IMR-90 (cell line): ENCODE measurements at regions not wholly inside any gene's neighbourhood (a gene's known extent, or its start where the extent isn't known, plus 50 kb on each side); places are given as distances from the start of the nearest gene placed in this dataset.
A peak's percentile ranks its signal among the peaks of the same experiment; 100 is the strongest.

Experiments
- ATAC-seq: fragments of 200-7000 bp; cut with Tn5 transposase; 2 replicates; pipeline ENCODE4 v1.9.1; 2020; ENCODE audit warnings: low read depth, mild to moderate bottlenecking, moderate library complexity
- BruUV-seq: library from RNA; stranded (reverse); fragments of 400-500 nt; replicated peaks from 2 replicates; lab custom pipeline; 2021; lab: Mats Ljungman, UMichigan
- CTCF ChIA-PET: fragments of 300-600 bp; formaldehyde crosslinking; extraction: SDS; loops from one replicate; lab custom pipeline; 2021; ENCODE audit warnings: antibody characterized with exemption; lab: Yijun Ruan, JAX
- POLR2A ChIA-PET: fragments of 300-600 bp; sonication (Branson Sonifier 250); formaldehyde crosslinking; loops from one replicate; lab custom pipeline; 2022; ENCODE audit warnings: antibody characterized with exemption; ENCODE audit not compliant: unreplicated experiment; lab: Charles Lee
- DNase-seq: peaks from one replicate; pipeline ENCODE4 v3.0.0; 2013
- H2AFZ ChIP-seq: replicated peaks from 2 replicates; pipeline ENCODE3; 2013; ENCODE audit warnings: low read length, mild to moderate bottlenecking; ENCODE audit not compliant: poor library complexity
- H2AK5ac ChIP-seq: 2 replicates; pipeline ENCODE4 v1.6.1; 2013; ENCODE audit warnings: low read depth, low read length, inconsistent platforms
- H2AK9ac ChIP-seq: replicated peaks from 2 replicates; pipeline ENCODE3; 2013; ENCODE audit warnings: mild to moderate bottlenecking, low read depth, low read length, moderate library complexity; ENCODE audit not compliant: poor library complexity
- H2BK120ac ChIP-seq: 2 replicates; pipeline ENCODE4 v1.6.1; 2013; ENCODE audit warnings: low read depth, low read length, inconsistent platforms
- H2BK15ac ChIP-seq: 3 replicates; pipeline ENCODE4 v1.6.1; 2013; ENCODE audit warnings: low read depth, low read length, inconsistent platforms
- H2BK20ac ChIP-seq: 2 replicates; pipeline ENCODE4 v1.6.1; 2013; ENCODE audit warnings: low read depth, mild to moderate bottlenecking, inconsistent platforms, low read length, moderate library complexity
- H2BK5ac ChIP-seq: 2 replicates; pipeline ENCODE4 v1.6.1; 2013; ENCODE audit warnings: mild to moderate bottlenecking, low read depth, low read length, inconsistent platforms; ENCODE audit not compliant: poor library complexity, severe bottlenecking
- H3K14ac ChIP-seq: replicated peaks from 2 replicates; pipeline ENCODE4 v1.6.1; 2013; ENCODE audit warnings: low read depth, low read length, inconsistent platforms
- H3K18ac ChIP-seq: 2 replicates; pipeline ENCODE4 v1.6.1; 2013; ENCODE audit warnings: low read depth, low read length, control low read depth
- H3K23ac ChIP-seq: 2 replicates; pipeline ENCODE4 v1.6.1; 2013; ENCODE audit warnings: low read depth, low read length, inconsistent platforms
- H3K27ac ChIP-seq: 2 replicates; pipeline ENCODE4 v1.5.1; 2013; ENCODE audit warnings: mild to moderate bottlenecking, control low read depth, low read length; ENCODE audit not compliant: insufficient read depth
- H3K27me3 ChIP-seq: 2 replicates; pipeline ENCODE4 v1.6.1; 2013; ENCODE audit warnings: low read length; ENCODE audit not compliant: control insufficient read depth, insufficient read depth
- H3K36me3 ChIP-seq: 2 replicates; pipeline ENCODE4 v1.6.1; 2013; ENCODE audit warnings: low read length, mixed read lengths; ENCODE audit not compliant: control insufficient read depth, insufficient read depth
- H3K4ac ChIP-seq: 2 replicates; pipeline ENCODE4 v1.6.1; 2013; ENCODE audit warnings: low read depth, low read length, inconsistent platforms
- H3K4me1 ChIP-seq: 2 replicates; pipeline ENCODE4 v1.6.1; 2013; ENCODE audit warnings: low read length, mixed read lengths; ENCODE audit not compliant: control insufficient read depth, insufficient read depth
- H3K4me2 ChIP-seq: 2 replicates; pipeline ENCODE4 v1.6.1; 2013; ENCODE audit warnings: low read depth, mild to moderate bottlenecking, control low read depth, low read length, moderate library complexity
- H3K4me3 ChIP-seq: 2 replicates; pipeline ENCODE4 v1.5.1; 2013; ENCODE audit warnings: low read depth, mild to moderate bottlenecking, control low read depth, low read length, moderate library complexity; ENCODE audit not compliant: insufficient read depth
- H3K56ac ChIP-seq: 2 replicates; pipeline ENCODE4 v1.6.1; 2013; ENCODE audit warnings: low read length, inconsistent platforms; ENCODE audit not compliant: insufficient read depth; ENCODE audit errors: extremely low read depth
- H3K79me1 ChIP-seq, 2 experiments: 2 replicates each; pipeline ENCODE4 v1.6.1; 2013; ENCODE audit warnings: low read length in 2 of 2, inconsistent platforms in 1 of 2, low read depth in 1 of 2
- H3K9ac ChIP-seq: 2 replicates; pipeline ENCODE4 v1.6.1; 2013; ENCODE audit warnings: low read depth, low read length, control low read depth
- H3K9me1 ChIP-seq: 2 replicates; pipeline ENCODE4 v1.6.1; 2013; ENCODE audit warnings: low read length, inconsistent platforms; ENCODE audit not compliant: insufficient read depth
- H3K9me3 ChIP-seq: 2 replicates; pipeline ENCODE4 v1.6.1; 2013; ENCODE audit warnings: low read length; ENCODE audit not compliant: control insufficient read depth, insufficient read depth
- H4K20me1 ChIP-seq: 2 replicates; pipeline ENCODE4 v1.6.1; 2013; ENCODE audit warnings: low read length, inconsistent platforms; ENCODE audit not compliant: insufficient read depth
- H4K5ac ChIP-seq: 2 replicates; pipeline ENCODE4 v1.6.1; 2013; ENCODE audit warnings: mild to moderate bottlenecking, low read depth, low read length, control low read depth
- H4K8ac ChIP-seq, 2 experiments: 2 replicates each; pipeline ENCODE4 v1.6.1; 2013; ENCODE audit warnings: low read depth in 2 of 2, low read length in 2 of 2, control low read depth in 1 of 2, inconsistent platforms in 1 of 2
- H4K91ac ChIP-seq: 2 replicates; pipeline ENCODE4 v1.6.1; 2013; ENCODE audit warnings: low read depth, low read length, inconsistent platforms; ENCODE audit not compliant: insufficient read depth
- CEBPB ChIP-seq: IDR thresholded peaks from 2 replicates; pipeline ENCODE4 v1.6.1; 2012; ENCODE audit warnings: low read depth, low read length, improper control_type of control experiment
- CTCF ChIP-seq: conservative IDR thresholded peaks from 2 replicates; pipeline ENCODE4 v1.5.1; 2012; ENCODE audit warnings: mild to moderate bottlenecking, low read depth, low read length, improper control_type of control experiment
- WGBS, 2 experiments: methylation state at CpG; one replicate each; pipeline versions ENCODE4 v1.1.5 to v1.1.7; 2013; ENCODE audit warnings: missing lambda C conversion rate in 2 of 2; ENCODE audit not compliant: insufficient read length in 1 of 2; ENCODE audit errors: extremely low coverage in 2 of 2; 5-methylcytosine and 5-hydroxymethylcytosine counted together
- dilution Hi-C: fragments of 300-500 bp; cut with HindIII; formaldehyde crosslinking; loops from one replicate; pipeline ENCODE4 v1.14.3; 2018; ENCODE audit warnings: low sequenced_read_pairs; ENCODE audit not compliant: unreplicated experiment
- in situ Hi-C: fragments of 300-500 bp; cut with MboI; formaldehyde crosslinking; loops from 3 replicates; pipeline ENCODE4 v1.14.3; 2019; ENCODE audit warnings: low sequenced_read_pairs, inconsistent platforms, mixed read lengths
- intact Hi-C: fragments of 100-400 bp; cut with micrococcal nuclease; formaldehyde crosslinking; loops from 2 replicates; pipeline ENCODE4 v1.10.0; 2022

GRCh38 chr5:96127538-96127937 lies 165.9 kb upstream of the ELL2 start:
- Histone ChIP-seq H2AK9ac (no peak overlapping the region), H3K4me3 (no peak overlapping the region), H3K27me3 (no peaks in the 10 kb centered on the region), H3K79me1 (no peaks in the 10 kb centered on the region), H3K9me3 (no peaks in the 10 kb centered on the region), H3K27ac (no peak overlapping the region), H3K14ac (no peak overlapping the region), H3K4me2 (no peak overlapping the region), H2BK15ac (peak overlapping the region; percentile 36; the same call in 1 of the 3 replicates), H4K5ac (no peak overlapping the region), H3K36me3 (no peaks in the 10 kb centered on the region), H4K20me1 (no peaks in the 10 kb centered on the region), H3K56ac (no peak overlapping the region), H3K9ac (no peak overlapping the region), H2BK5ac (no peak overlapping the region), H3K23ac (no peak overlapping the region), H2BK120ac (no peak overlapping the region), H3K4ac (no peak overlapping the region), H4K8ac (0 out of 4 replicates have a peak overlapping the region, but pooled peaks of 1 of the 2 experiments have one; percentile 20), H3K4me1 (peaks cover 9% of the 10 kb centered on the region), H2AFZ (no peak overlapping the region), H3K18ac (peak overlapping the region; percentile 29; the same call in 1 of the 2 replicates), H3K9me1 (no peaks in the 10 kb centered on the region), H2AK5ac (peak overlapping the region; percentile 78), H4K91ac (no peak overlapping the region), H2BK20ac (peak overlapping the region; percentile 47; the same call in 1 of the 2 replicates)
- CTCF ChIA-PET, result interaction anchor here (1.4 kb wide), 1 partner anchor 9 kb away, joined by 3 read pairs; no protein-coding TSS in a partner anchor
- POLR2A ChIA-PET, result no interaction called here
- in situ Hi-C loops, result no loop called here
- BruUV-seq, result no TSS peak
- no peak for ATAC-seq
- intact Hi-C loops, result no loop called here
- dilution Hi-C loops, result no loop called here
- no CpG with 5 or more reads among the region's 2 CpGs for WGBS, 2 experiments
- no peak for TF ChIP-seq CTCF
- TF ChIP-seq CEBPB, result no peak
- DNase-seq, result no peak
